Hippocampal formation (tissue), 2 donors: ENCODE measurements at regions not wholly inside any gene's neighbourhood (a gene's known extent, or its start where the extent isn't known, plus 50 kb on each side); places are given as distances from the start of the nearest gene placed in this dataset.
"Not testable (repeated sequence)": the region's sequence is repeated elsewhere in the genome, so short reads cannot be mapped to it uniquely, and the experiment has no call there.

Source experiments
- DNase-seq, 2 donors: peaks; one replicate each; lab custom pipeline; 2025; lab: John Stamatoyannopoulos, UW

DNA sequence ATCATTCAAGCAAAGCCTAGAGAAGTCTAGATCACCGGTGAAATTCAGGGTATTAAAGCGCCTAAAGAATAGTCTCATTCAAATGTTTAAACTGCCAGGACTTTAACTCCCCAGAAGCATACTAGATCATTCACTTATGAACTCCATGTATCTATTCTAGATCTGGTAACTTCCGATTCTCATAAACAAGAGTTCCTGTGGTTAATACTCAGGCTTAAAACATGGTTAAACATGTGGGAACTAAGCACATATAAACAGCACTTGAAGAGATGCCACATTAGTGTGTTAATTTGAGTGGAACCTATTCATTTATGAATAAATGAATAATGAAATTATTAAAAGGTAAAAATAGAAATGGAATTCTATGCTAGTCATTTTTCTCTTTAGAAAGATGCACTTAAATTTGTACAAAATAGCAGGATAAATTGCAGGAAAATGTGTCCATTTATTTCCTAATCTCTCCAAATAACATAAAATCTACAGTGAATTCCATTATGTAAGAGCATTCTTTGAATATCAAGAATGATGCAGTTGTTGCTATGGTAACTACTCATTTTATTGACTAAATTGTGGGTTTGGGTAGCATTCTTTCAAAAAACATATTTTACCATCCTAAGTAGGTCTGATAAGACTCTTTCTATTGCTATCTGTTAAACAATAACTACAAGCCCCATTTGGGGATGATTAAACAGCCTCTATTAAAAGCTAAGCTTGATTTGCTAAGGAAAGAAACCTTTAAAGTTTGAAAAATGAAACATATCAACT lies 147.6 kb upstream of the TMEM168 start:
- DNase-seq, result no peak

DNA sequence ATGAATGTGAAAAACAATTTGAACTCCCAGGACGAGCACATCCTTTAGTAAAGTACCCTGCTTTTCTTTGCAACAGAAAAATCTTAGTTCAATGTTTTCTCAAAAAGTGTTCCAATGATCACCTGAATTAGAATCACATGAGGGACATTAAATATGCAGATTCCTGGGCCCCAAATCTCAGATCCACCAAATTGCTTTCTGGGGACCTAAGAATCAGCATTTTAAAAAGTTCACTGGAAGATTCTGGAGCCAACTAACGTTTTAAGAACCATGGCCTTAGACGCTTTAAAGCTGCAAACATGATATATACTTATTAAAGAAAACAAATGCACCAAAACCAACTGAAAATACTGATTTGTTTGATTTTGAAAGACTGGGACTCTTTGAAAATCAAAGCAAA lies 143.4 kb upstream of the TMEM168 start:
- DNase-seq, result no peak

DNA sequence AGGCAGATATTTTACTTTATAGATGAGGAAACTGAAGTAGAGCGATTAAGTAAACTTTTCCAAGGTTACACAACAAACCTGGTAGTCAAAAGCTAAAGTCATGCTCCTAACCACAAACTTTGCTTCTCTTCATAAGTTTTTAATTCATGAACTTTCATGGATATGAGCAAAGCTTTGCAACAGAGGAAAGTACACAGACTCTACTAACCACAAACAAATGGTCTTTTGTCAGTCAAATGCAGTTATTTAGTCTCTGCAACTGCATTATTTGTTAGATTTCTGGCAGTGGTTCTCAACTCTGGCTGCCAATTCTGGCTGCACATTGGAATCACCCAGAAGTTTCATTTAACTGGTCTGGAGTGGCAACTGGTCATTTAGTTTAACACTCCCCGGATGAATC lies 140.6 kb upstream of the TMEM168 start:
- peak; percentile 12 to 73 for DNase-seq

DNA sequence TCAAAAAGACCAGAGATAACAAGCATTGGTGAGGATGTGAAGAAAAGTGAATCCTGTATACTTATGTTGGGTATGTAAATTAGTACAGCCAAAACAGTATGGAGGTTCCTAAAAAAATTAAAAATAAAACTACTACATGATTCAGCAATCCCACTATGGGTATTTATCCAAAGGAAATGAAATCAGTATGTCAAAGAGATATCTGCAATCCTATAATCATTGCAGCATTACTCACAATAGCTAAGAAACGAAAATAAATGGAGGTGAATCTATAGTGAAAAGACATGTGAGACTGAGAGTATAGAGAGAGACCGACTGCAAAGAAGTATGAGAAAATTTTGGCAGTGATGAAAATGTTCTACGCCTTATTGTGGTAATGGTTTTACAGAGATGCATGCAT lies 139.2 kb upstream of the TMEM168 start:
- no peak for DNase-seq

DNA sequence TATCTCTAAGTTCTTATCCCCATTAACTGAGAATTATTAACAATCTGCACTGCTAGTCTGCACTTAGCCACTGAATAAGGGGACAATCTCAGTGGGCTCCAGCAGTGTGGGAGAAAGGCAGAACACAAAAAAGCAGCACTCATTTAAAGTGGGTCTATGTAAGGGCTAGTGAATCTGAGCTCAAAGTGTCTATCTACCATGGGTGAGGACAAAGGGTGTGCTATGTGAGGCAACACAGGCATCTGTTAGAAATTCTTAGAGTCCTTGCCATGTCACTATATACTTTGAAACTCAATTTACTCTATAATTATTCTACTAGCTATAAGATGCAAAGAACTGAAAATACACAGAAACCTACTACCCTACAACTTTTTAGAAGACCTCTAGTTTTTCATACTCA lies 135.8 kb upstream of the TMEM168 start:
- DNase-seq, result no peak

DNA sequence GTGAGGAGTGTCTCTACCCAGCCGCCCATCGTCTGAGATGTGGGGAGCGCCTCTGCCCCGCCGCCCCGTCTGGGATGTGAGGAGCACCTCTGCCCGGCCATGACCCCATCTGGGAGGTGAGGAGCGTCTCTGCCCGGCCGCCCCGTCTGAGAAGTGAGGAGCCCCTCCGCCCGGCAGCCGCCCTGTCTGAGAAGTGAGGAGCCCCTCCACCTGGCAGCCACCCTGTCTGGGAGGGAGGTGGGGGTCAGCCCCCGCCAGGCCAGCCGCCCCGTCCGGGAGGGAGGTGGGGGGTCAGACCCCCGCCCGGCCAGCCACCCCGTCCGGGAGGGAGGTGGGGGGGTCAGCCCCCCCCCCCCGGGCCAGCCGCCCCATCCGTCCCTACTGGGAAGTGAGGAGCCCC lies 132.4 kb upstream of the TMEM168 start:
- DNase-seq, result not testable (repeated sequence)

DNA sequence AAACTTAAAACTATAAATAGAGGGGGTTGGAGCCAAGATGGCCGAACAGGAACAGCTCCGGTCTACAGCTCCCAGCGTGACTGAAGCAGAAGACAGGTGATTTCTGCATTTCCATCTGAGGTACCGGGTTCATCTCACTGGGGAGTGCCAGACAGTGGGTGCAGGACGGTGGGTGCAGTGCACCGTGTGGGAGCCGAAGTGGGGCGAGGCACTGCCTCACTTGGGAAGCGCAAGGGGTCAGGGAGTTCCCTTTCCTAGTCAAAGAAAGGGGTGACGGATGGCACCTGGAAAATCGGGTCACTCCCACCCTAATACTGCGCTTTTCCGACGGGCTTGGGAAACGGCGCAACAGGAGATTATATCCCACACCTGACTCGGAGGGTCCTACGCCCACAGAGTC lies 126.2 kb upstream of the TMEM168 start:
- DNase-seq, result not testable (repeated sequence)

DNA sequence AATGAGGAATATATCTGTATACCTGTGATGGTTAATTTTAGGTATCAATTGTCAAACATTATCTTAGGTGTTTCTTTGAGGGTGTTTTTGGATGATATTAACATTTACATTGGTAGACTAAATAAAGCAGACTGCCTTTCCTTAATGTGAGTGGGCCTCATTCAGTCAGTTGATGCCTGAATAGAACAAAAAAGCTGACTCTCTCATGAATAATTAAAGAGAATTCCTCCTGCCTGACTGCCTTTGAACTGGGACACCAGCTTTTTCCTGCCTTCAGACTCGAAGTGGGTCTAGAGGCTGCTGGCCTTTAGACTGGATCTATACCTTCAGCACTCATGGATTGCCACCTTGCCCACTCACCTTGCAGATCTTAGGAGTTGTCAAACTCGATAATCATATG lies 117.9 kb upstream of the TMEM168 start:
- no peak for DNase-seq

DNA sequence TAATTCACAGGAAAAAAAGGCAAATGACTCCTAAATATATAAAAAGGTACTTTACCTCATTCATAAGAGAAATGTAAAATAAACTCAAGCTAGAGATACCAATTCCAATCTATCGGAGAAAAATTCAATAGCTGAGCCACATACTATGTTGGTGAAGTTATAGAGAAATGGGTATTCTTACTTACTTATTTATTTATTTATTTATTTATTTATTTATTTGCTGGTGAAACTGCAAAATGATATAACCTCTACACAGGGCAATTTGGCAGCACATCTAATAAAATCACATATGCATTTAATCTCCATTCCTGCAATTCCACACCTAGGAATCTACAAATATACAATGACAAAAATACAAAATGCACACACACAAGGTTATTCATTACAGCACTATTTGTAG lies 117.5 kb upstream of the TMEM168 start:
- DNase-seq, result no peak

DNA sequence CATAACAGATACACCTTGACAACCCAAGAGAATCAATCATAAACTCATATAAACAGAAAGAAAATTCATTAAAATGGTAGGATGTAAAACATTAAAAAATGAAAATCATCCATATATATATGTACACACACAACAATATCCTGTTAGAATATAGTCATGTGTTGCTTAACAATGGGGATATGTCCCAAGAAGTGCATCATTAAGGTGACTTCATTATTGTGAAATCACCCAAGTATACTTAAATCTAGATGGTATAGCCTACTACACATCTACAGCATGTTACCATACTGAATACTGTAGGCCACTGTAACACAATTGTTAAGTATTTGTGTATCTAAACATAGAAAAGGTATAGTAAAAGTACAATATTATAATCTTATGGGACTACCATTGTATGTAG lies 115.8 kb upstream of the TMEM168 start:
- no peak for DNase-seq

DNA sequence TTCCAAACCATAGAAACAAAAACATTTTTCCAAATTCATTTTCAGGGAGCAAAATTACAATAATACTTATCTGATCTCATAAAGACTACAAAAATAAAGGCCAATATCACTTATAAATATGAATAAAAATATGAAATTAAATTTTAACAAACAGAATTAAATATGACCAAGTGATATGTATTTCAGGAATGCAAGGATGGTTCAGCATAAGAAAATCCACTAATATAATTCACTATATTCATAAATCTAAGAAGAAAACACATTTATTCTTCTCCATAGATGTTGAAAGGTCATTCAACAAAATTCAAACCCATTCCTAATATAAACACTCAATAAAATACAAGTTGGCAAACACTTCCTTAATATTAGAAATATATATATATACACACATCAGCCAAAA lies 115.2 kb upstream of the TMEM168 start:
- DNase-seq, result no peak

DNA sequence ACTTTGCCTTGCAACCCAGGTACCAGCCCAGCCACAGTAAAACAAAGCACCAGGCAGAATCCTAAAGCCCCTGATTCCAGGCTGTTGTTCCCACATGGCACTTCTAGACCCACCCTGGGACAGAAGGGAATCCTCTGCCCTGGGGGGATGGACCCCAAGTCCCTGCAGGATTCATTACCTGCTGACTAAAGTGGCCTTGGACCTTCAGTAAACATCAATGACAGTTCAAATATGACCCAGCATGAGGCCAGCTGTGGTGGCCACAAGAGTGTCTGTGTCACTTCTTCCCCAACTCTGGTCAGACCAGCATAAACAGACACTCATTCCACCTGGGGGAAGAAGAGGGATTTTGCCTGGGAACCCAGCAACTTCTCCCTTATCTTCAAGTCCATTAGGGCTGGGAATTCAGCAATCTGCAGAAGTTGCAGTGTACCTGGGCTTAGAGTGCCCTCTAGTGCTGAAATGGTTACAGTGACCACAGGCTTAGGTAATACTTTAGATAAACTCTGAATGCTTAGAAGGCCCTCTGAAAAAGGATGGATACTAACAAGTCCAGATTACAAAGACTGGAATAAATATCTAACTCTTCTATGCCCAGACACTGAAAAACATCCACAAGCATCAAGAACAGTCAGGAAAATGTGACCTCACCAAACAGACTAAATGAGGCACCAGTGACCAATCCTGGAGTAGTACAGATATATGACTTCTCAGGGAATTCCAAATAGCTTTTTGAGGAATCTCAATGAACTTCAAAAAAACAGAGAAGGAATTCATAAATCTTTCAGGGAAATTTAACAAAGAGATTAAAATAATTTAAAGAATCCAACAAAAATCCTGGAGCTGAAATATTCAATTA lies 108.5 kb upstream of the TMEM168 start:
- DNase-seq, result no peak

DNA sequence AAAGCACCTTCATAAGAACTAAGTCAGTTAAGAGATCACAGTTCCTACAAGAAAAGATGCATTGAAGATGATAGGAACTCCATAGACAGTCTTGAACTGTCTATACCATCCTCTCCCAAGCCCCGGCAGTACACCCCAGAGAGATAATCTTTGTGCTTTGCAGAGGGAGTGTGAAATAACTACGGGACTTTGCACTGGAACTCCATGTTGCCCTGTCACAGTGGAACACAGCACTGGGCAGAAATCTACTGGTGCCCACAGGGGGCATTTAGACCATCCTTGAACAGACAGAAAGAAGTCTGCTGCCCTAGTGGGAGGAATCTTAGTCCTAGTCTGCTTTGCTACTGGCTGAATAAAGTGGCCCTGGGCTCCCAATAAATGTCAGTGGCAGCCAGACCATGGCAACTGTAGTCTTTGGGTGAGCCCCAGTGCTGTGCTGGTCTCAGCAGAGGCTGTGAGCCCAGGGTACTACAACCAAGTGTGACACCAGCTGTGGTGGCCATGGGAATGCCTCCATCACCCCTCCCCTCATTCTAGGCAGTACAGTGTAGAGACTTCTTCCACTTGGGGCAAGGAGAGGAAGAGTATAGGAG lies 107.7 kb upstream of the TMEM168 start:
- DNase-seq, result no peak

DNA sequence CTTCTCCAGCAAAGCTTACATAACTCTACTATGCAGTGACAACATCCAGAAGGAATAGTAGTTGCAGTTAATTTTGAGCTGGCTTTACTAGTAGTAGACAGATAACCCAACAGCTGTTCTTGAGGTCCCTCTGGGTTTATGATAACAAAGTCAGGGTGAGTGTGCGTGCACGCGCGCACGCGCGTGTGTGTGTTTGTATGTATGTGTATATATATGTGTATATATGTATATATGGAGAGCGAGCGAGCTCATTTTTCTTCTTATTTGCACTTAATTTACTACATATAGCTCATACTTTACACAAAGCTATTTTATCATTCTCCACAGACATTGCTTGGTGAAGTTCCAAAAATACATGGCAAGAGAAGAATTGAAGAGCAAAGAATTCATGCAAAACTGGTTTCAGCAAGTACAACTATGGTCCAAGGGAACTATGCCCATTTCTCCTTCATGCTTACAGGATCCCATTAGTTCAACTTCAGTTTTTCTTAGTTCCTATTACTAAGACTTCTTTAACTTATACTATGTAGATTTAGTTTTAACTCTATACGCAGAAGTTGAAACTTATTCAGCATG lies 105.9 kb upstream of the TMEM168 start:
- DNase-seq, result no peak

DNA sequence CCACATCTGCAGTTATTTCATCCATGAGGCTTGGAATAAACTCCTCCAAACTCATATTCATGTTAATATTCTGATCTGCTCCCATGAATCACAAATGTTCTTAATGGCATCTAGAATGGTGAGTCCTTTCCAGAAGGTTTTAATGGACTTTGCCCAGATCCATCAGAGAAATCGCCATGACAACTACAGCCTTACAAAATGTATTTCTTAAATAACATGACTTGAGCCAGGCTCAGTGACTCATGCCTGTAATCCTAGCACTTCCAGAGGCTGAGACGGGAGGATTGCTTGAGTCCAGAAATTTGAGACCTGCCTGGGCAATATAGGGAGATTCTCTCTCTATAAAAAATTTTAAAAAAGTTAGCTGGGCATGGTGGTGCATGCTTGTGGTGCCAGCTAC lies 102.1 kb upstream of the TMEM168 start:
- no peak for DNase-seq

DNA sequence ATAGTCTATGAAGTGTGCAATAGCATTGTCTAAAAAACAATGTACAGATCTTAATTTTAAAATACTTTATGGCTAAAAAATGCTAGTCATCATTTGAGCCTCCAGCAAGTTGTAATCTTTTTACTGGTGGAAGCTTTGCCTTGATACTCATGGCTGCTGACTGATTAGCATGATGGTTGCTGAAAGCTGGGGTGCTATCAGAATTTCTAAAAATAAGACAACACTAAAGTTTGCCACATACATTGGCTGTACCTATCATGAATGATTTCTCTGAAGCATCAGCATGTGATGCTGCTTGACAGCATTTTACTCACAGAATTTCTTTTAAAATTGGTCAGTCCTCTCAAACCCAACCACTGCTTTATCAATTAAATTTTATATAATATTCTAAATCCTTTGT lies 101.5 kb upstream of the TMEM168 start:
- DNase-seq, result no peak

DNA sequence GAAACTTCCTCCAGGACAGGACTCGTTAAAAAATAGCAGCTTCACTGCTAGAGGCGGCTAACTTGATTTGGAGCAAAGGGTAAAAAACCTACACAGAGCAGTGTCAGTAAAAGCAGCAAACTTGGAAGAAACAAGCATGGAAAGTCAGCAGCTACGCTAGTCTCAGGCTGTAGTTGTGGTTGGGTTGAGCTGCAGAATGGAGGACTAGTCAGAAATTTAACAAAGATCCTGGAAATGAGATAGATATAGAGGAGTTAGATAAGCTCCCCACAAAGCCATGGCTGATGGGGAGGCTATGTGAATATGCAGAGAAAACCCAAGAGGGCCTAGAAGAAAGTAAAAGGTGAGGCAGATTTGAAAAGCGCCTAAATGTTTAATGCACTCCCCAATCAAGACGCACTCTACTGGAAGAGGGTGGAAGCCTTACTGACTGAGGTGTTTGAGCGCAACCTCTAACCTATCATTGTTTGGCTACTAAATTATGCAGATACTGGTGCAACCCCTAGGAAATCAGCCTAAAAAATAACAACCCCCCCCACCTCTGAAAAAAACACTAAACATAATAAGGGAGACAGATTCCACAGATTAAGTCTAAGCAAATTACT lies 99.7 kb upstream of the TMEM168 start:
- no peak for DNase-seq

DNA sequence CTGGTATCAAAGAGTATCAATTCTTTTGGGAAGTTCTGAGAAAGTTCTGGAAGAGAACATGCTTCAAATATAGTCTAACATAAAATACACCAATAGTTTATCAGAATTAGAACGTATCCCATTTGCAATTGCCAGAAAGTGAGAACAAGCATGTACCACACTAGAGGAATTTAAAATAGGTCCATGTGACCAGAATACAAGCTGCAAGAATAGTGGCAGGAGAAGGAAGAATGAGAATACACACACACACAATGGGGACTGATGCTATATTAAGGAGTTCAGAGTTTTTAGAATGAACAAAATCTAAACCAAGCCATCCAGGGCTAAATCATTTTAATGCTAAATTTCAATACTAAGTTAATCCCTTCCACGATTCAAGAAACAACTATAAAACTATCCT lies 99.1 kb upstream of the TMEM168 start:
- no peak for DNase-seq

DNA sequence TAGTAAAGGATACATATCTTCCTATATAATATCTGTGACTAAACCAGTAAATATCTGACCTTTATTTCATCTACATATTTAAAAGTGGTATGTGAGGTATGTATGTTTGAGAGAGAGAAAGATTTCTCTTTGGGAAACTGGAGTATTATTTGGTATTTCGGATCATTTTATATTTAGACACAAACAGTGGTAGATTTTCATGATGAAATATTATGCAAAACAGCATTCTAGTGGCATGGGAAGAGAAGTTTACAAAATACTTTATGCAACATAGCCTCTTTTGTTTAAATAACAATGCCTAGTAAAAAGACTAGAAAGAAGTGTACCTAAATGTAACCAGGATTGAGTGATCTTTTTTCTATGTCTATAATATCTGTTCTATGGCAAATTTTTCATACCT lies 98.6 kb upstream of the TMEM168 start:
- no peak for DNase-seq

DNA sequence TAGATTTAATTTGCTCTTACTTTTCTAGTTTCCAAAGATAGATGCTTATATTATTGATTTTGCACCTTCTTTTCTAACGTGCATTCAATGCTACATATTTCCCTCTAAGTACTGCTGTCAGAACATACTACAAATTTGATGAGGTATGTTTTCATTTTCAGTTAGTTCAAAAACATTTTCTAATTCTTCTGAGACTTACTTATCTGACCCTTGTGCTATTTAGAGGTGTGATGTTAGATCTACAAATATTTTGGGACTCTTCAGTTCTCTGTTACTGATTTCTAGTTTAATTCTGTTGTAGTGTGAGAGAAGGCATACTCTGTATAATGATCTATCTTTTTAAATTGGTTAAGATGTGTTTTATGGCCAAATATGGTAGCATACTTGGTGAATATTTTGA lies 97.8 kb upstream of the TMEM168 start:
- no peak for DNase-seq

DNA sequence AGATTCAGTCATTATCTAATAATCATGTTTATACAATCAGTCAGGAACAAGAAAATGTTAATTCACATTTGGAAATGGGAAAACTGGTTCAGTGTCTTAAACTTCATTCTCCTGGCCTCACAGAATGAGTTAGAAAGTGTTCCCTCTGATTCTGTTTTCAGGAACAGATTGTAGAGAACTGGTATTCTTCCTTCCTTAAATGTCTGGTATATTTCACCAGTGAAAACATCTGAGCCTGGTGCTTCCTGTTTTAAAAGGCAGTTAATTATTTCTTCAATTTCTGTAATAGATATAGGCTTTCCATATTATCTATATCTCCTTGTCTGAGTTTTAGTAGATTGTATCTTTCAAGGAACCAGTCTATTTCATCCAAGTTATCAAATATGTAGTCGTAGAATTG lies 97.1 kb upstream of the TMEM168 start:
- no peak for DNase-seq

DNA sequence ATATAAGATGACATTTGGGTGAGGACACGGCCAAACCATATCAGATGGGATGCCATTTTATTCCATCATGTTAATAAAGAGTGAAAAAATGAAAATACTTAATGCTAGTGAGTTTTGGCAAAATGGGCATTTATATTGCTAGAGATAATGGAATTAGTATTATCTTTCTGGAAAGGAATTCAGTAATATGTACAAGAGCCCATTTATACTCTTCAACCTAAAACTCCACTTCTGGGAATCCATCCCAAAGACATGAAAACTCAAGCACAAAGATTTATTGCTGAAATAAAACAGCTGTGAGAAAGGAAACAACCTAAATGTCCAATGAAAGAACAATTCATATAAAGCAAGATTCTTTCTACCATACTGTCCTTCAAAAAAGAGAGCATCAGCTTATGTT lies 96.0 kb upstream of the TMEM168 start:
- DNase-seq, result no peak
